Body of pancreas (tissue), 4 donors: ENCODE measurements at regions not wholly inside any gene's neighbourhood (a gene's known extent, or its start where the extent isn't known, plus 50 kb on each side); places are given as distances from the start of the nearest gene placed in this dataset.

Experiments used
- ATAC-seq: fragments of 150-250 bp; one replicate; pipeline ENCODE4 v1.9.1; 2016
- DNase-seq, 4 donors: peaks; one replicate each; pipeline ENCODE4 v3.0.0-alpha.2; 2019
- H3K27ac ChIP-seq, 4 donors: fragments of 200-600 bp; sonication (generic); 1 replicate in 3 of 4; 2 replicates in 1 of 4; pipeline versions ENCODE4 v1.5.1 to v1.6.1; 2016 to 2019; ENCODE audit warnings: mild to moderate bottlenecking in 1 of 4, mixed read lengths in 1 of 4, moderate library complexity in 1 of 4
- H3K27me3 ChIP-seq, 2 donors: fragments of 200-600 bp; sonication (generic); one replicate each; pipeline ENCODE4 v1.6.0; 2016; ENCODE audit warnings: mild to moderate bottlenecking in 1 of 2
- H3K36me3 ChIP-seq, 2 donors: fragments of 200-600 bp; sonication (generic); replicated peaks in 1 of 2; 2 replicates each; pipeline ENCODE4 v1.5.1; 2016; ENCODE audit warnings: low read depth in 2 of 2; ENCODE audit not compliant: insufficient read depth in 1 of 2
- H3K4me1 ChIP-seq: fragments of 200-600 bp; sonication (generic); one replicate; pipeline ENCODE4 v1.6.0; 2016
- H3K4me3 ChIP-seq, 2 donors: fragments of 200-600 bp; sonication (generic); 1 replicate in 1 of 2; 2 replicates in 1 of 2; pipeline ENCODE4 v1.5.1; 2016 to 2019
- H3K9me3 ChIP-seq, 3 donors: fragments of 200-600 bp; sonication (generic); 1 replicate in 2 of 3; 2 replicates in 1 of 3; pipeline ENCODE4 v1.5.1; 2016
- POLR2A ChIP-seq, 3 donors: fragments of 450-650 bp; IDR thresholded peaks; one replicate each; pipeline ENCODE4 v1.6.1; 2016; ENCODE audit warnings: antibody characterized with exemption in 3 of 3, mild to moderate bottlenecking in 2 of 3
- WGBS, 2 donors: methylation state at CpG; one replicate each; pipeline ENCODE4 v1.1.5; 2017; 5-methylcytosine and 5-hydroxymethylcytosine counted together
- intact Hi-C: fragments of 100-400 bp; cut with DNase I; formaldehyde crosslinking; loops from one replicate; pipeline ENCODE4 v1.15.1; 2023
- TF ChIP-seq, protein P1 (sequence below), 7 experiments: fragments of 450-650 bp in 4 of 7; fragments of 200-600 bp in 3 of 7; sonication (generic) in 3 of 7; IDR thresholded peaks; one replicate each; pipeline ENCODE4 v1.5.1; 2016 to 2019; ENCODE audit warnings: antibody characterized with exemption in 7 of 7

GRCh38 chr2:21559351-21559750 is 435.6 kb downstream of the TDRD15 start:
- intact Hi-C loops = no loop called here
- H3K4me3 ChIP-seq = no peak overlapping the region
- WGBS, 2 donors = 67 to 70% methylated on average over 4 of the region's 4 CpGs
- TF ChIP-seq, protein P1, sequence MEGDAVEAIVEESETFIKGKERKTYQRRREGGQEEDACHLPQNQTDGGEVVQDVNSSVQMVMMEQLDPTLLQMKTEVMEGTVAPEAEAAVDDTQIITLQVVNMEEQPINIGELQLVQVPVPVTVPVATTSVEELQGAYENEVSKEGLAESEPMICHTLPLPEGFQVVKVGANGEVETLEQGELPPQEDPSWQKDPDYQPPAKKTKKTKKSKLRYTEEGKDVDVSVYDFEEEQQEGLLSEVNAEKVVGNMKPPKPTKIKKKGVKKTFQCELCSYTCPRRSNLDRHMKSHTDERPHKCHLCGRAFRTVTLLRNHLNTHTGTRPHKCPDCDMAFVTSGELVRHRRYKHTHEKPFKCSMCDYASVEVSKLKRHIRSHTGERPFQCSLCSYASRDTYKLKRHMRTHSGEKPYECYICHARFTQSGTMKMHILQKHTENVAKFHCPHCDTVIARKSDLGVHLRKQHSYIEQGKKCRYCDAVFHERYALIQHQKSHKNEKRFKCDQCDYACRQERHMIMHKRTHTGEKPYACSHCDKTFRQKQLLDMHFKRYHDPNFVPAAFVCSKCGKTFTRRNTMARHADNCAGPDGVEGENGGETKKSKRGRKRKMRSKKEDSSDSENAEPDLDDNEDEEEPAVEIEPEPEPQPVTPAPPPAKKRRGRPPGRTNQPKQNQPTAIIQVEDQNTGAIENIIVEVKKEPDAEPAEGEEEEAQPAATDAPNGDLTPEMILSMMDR (IDR thresholded peaks at IDR 0.05) = no peak
- no peak for TF ChIP-seq POLR2A (IDR thresholded peaks at IDR 0.05)
- H3K9me3 ChIP-seq = no peaks in the 10 kb centered on the region
- no peak overlapping the region for H3K27ac ChIP-seq
- DNase-seq = no peak
- no peaks in the 10 kb centered on the region for H3K27me3 ChIP-seq
- H3K4me1 ChIP-seq = no peaks in the 10 kb centered on the region
- H3K36me3 ChIP-seq = no peaks in the 10 kb centered on the region
- no peak for ATAC-seq

DNA sequence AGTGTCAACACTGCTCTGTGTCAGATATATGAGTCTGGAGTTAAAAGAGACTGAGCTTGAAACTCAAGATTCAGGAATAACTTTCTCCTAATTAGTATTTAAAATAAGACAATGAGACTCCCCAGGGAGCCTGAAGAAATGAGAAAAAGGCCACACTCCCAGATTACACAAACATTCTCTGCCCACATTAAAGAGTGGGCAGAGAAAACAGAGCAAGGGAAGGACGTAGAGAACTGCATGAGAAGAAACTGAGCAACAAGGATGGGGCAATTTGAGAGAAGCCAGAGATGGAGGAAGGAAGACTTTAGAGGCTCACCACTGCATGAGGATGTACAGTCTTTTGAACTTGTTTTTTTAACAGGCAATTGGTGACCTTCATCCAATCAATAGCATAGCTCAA is 438.2 kb downstream of the TDRD15 start:
- intact Hi-C loops = no loop called here

DNA sequence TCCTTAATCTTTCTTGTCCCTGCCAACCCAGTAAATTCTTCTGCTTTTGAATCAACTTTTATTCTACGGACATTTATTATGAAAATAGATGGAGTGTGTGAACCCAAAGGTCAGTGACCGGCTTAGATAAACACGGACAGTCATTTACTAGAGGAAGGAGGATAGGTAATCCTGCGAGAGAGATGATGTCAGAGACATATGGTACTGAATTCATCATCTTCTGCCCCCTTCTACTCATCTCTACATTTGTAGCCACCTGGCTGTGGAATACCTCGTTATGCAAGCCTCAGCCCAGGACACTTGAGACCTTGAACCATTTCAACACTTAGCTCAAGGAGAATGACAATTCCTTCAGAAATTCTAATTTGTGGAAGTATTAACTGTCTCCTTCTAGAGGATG is 443.6 kb downstream of the TDRD15 start:
- no peak for ATAC-seq
- Histone ChIP-seq H3K27me3 (no peaks in the 10 kb centered on the region), H3K27ac (no peak overlapping the region), H3K4me3 (no peak overlapping the region), H3K9me3 (no peaks in the 10 kb centered on the region), H3K36me3 (no peaks in the 10 kb centered on the region), H3K4me1 (no peaks in the 10 kb centered on the region)
- 24 to 28% methylated on average over 5 of the region's 5 CpGs for WGBS, 2 donors
- intact Hi-C loops = no loop called here
- TF ChIP-seq, protein P1 (IDR thresholded peaks at IDR 0.05) = no peak
- TF ChIP-seq POLR2A (IDR thresholded peaks at IDR 0.05) = no peak
- no peak for DNase-seq

More for the DNA sequence above, 438.2 kb downstream of the TDRD15 start:
- DNase-seq = no peak
- TF ChIP-seq POLR2A (IDR thresholded peaks at IDR 0.05) = no peak
- TF ChIP-seq, protein P1 (IDR thresholded peaks at IDR 0.05) = no peak
- Histone ChIP-seq H3K4me3 (no peak overlapping the region), H3K4me1 (no peaks in the 10 kb centered on the region), H3K36me3 (no peaks in the 10 kb centered on the region), H3K27me3 (no peaks in the 10 kb centered on the region), H3K9me3 (no peaks in the 10 kb centered on the region), H3K27ac (no peak overlapping the region)
- no peak for ATAC-seq
- WGBS, 2 donors = 0% methylated on average over 1 of the region's 1 CpG

GRCh38 chr2:21571686-21572085 is 447.9 kb downstream of the TDRD15 start:
- TF ChIP-seq, protein P1 (IDR thresholded peaks at IDR 0.05) = no peak
- H3K9me3 ChIP-seq = no peaks in the 10 kb centered on the region
- DNase-seq (no peak), ATAC-seq (no peak)
- H3K27ac ChIP-seq = no peak overlapping the region
- no peaks in the 10 kb centered on the region for H3K36me3 ChIP-seq
- no peaks in the 10 kb centered on the region for H3K27me3 ChIP-seq
- H3K4me3 ChIP-seq = no peak overlapping the region
- intact Hi-C loops = no loop called here
- H3K4me1 ChIP-seq = no peaks in the 10 kb centered on the region

DNA sequence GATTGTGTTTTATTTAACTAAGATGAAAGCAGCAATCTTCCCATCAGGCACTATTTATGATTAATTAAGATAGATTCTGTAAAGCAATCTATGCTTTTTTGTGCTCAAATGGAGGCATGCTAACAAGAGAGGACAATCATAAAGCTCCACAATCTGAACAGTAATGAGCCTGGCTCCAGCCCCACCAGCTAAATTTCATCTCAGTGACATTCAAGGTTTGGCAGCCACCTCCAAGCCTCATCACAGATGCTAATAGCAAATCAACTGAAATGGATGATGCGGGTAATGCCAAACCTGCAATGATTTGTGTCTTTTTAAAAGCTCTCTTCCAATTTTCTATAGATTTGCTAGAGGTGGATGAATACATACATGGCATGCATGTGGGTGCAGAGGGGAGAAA is 456.6 kb downstream of the TDRD15 start:
- Histone ChIP-seq H3K4me1 (no peaks in the 10 kb centered on the region), H3K4me3 (no peak overlapping the region), H3K36me3 (no peaks in the 10 kb centered on the region), H3K27me3 (no peaks in the 10 kb centered on the region), H3K9me3 (no peaks in the 10 kb centered on the region), H3K27ac (no peak overlapping the region)
- TF ChIP-seq, protein P1 (IDR thresholded peaks at IDR 0.05) = no peak
- no peak for TF ChIP-seq POLR2A (IDR thresholded peaks at IDR 0.05)
- 88 to 89% methylated on average over 1 of the region's 1 CpG for WGBS, 2 donors
- intact Hi-C loops = no loop called here
- DNase-seq = no peak
- ATAC-seq = no peak
